22Rv1 (cell line): ENCODE measurements at regions not wholly inside any gene's neighbourhood (a gene's known extent, or its start where the extent isn't known, plus 50 kb on each side); places are given as distances from the start of the nearest gene placed in this dataset.

ENCODE experiments used
- H3K27ac ChIP-seq: fragments of 450-650 bp; 2 replicates; pipeline ENCODE4 v1.5.1; 2017
- ZFX ChIP-seq: fragments of 450-650 bp; IDR thresholded peaks from 2 replicates; pipeline ENCODE4 v1.6.1; 2017; ENCODE audit warnings: antibody characterized with exemption, borderline replicate concordance
- TF ChIP-seq, protein P1 (sequence below): fragments of 450-650 bp; IDR thresholded peaks from 2 replicates; pipeline ENCODE4 v1.5.1; 2017; ENCODE audit warnings: mild to moderate bottlenecking

DNA sequence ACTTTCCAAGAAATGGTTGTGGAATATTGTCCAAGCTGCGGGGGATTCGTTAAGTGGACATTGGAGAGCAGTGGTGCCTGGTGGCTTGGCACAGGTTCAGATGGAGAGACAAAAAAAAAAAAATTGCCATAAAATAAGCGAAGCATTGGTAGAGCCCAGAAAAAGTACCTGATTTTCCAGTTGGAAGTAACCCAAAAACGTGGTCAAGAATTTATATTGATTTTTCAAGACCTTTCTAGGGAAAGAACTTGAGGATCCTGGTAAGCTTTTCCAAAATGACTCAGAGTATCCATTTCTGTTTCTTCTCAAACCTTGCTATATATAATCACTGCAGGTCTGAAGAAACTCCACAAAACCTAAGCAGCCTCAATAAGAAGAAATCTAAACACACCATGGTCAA is 94.6 kb downstream of the ING1 start:
- no peak overlapping the region for H3K27ac ChIP-seq
- TF ChIP-seq, protein P1, sequence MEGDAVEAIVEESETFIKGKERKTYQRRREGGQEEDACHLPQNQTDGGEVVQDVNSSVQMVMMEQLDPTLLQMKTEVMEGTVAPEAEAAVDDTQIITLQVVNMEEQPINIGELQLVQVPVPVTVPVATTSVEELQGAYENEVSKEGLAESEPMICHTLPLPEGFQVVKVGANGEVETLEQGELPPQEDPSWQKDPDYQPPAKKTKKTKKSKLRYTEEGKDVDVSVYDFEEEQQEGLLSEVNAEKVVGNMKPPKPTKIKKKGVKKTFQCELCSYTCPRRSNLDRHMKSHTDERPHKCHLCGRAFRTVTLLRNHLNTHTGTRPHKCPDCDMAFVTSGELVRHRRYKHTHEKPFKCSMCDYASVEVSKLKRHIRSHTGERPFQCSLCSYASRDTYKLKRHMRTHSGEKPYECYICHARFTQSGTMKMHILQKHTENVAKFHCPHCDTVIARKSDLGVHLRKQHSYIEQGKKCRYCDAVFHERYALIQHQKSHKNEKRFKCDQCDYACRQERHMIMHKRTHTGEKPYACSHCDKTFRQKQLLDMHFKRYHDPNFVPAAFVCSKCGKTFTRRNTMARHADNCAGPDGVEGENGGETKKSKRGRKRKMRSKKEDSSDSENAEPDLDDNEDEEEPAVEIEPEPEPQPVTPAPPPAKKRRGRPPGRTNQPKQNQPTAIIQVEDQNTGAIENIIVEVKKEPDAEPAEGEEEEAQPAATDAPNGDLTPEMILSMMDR, result no peak
- no peak for TF ChIP-seq ZFX

DNA sequence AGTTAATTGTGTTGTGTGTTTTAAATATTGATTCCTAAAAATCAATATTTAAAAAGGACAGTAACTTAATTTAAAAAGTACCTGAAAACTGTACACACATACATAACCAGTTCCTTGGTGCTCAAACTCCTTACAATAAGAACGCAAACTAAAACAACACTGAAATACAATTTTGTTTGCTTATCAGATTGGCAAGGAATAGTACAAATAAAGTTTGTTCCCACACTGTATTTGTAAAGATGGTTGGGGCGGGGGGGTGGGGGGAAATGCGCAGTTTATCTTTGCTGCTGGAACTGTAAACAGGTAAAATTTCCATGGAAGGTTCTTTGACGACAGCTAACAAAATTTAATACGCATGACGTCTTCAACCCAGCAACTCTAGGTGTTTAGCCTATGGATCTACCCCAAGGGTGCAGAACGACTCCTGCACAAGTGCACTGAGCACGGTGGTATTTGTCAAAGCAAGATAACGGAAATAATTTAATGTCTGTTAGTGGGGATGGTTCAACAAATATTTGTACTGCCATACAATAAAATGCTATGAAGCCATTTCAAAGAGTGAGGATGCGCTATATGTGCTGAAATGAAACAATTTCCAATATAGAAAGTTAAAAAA is 96.5 kb downstream of the ING1 start:
- TF ChIP-seq ZFX, result no peak
- H3K27ac ChIP-seq, result no peak overlapping the region

DNA sequence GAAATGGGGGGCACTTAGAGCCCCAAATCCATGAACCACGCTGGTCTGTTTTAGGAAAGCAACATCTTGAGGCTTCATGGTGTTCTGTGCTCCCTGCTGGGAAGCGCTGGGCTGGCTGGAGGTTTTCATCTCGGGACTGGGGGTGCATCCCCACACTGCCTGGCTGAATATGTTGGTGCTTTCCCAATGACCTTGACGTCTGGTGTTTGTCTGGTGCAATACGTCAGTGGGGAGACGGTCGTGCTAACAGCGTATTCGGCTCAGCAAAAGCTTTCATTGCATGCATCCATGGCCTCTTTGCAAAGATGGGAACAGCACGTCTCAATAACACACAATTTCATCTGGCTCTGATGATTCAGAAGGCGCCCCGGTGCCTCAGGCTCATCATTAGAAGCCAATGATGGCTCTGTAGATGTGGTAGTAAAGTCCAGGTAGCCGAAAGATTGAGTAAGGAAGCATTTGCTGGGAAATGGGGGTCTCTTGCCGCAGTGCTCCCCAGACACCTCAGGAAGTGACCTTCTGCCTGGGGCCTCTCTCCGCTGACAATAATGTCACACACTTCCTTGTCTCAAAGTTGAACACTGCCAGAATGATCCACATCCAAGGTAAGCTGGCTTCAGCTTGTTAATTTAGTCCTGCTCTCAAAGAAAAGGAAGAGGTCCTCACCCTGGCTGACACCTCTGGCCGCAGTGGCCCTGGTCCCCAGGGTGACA is 97.7 kb downstream of the ING1 start:
- TF ChIP-seq ZFX, result no peak
- TF ChIP-seq, protein P1, result no peak
- no peak overlapping the region for H3K27ac ChIP-seq

DNA sequence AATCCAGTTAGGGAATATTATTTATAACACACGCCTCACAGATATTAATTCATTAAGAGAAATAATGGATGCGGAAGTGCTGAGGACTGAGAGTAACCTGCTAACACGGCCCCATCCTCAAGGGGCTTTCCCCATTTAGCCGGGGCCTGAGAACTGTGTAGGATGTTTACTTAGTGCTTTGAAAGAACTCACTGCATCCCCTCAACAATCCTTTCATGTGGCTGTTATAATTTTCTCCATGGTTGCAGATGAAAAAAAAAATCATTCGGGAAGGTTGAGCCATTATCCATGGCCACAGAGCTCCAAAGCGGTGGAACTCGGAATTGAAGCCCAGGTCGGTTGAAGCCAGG is 98.2 kb downstream of the ING1 start:
- TF ChIP-seq, protein P1, result no peak
- no peak for TF ChIP-seq ZFX
- H3K27ac ChIP-seq, result no peak overlapping the region

DNA sequence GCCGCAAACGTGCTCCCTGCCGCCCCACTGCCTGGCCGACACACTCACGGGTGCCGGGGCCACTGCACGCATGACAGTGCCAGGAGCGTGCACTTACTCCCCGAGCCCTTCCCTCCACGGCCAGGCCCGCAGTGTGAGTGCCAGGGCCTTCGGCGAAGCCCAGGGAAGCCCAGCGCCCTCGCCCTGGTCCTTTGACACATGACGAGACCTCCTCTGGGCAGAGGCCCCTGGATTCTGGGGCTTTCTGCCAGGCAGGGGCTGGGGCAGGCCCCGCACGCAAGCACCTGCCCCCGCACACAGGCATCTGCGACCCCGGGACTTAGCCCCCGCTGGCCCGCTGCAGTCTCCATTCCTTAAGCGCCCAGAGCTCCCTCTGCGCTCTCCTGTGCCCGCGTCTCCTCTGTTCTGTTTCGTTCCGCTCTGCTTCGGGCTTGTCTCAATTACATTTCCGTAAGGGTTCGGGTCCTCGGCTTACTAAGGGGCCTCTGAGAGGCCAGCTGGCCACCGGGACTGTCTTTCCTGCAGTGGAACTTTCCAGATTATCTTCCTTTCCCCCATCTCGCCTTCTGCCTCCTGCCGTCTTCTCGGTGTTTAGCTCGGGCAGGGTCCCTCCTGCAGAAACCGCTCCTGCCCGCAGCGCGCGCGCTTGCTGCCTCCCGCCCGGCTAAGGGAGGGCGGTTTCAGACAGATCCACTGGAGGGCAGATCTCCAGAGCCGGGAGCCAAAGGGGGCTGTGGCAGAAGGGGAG is 98.8 kb downstream of the ING1 start:
- no peak overlapping the region for H3K27ac ChIP-seq
- TF ChIP-seq, protein P1, result no peak
- no peak for TF ChIP-seq ZFX

DNA sequence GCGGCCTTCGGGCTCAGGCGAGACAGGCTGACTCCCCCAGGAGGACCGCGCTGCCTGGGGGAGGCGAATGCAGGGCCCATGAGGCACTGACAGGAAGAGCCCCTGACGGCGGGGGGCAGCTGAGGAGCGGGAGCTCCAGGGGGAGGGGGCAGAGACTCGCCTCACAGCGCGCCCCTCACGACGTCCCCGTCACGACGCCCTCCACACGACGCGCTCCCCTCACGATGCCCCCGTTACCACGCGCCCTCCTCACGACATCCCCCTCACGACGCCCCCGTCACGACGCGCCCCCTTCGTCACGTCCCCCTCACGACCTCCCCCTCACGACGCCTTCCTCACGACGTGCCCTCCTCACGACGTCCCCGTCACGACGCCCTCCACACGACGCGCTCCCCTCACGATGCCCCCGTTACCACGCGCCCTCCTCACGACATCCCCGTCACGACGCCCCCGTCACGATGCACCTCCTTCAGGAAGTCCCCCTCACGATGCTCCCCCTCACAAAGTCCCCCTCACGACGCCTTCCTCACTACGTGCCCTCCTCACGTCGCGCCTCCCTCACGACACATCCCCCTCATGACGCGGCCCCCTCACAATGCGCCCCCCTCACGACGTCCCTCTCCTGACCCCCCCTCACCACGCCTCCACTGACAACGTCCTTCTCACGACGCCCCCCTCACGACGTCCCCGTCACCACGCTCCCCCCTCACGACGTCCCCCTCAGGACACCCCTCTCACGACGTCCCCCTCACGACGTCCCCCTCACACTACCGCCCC is 99.6 kb downstream of the ING1 start:
- H3K27ac ChIP-seq, result no peak overlapping the region
- TF ChIP-seq, protein P1, result no peak
- TF ChIP-seq ZFX, result no peak
